Stomach smooth muscle (tissue), 2 donors: ENCODE measurements at regions not wholly inside any gene's neighbourhood (a gene's known extent, or its start where the extent isn't known, plus 50 kb on each side); places are given as distances from the start of the nearest gene placed in this dataset.

Source experiments
- H3K27ac ChIP-seq: one replicate; pipeline ENCODE4 v1.7.0; 2013; ENCODE audit warnings: mild to moderate bottlenecking, low read length, inconsistent platforms
- H3K27me3 ChIP-seq, 2 donors: one replicate each; pipeline ENCODE4 v1.7.0; 2013; ENCODE audit warnings: low read length in 2 of 2; ENCODE audit not compliant: insufficient read depth in 2 of 2, control insufficient read depth in 1 of 2
- H3K36me3 ChIP-seq, 2 donors: one replicate each; pipeline ENCODE4 v1.7.0; 2013; ENCODE audit warnings: low read length in 2 of 2; ENCODE audit not compliant: control insufficient read depth in 2 of 2, insufficient read depth in 2 of 2
- H3K4me1 ChIP-seq: one replicate; pipeline ENCODE4 v1.7.0; 2013; ENCODE audit warnings: low read length; ENCODE audit not compliant: control insufficient read depth, insufficient read depth
- H3K4me3 ChIP-seq, 2 donors: one replicate each; pipeline ENCODE4 v1.7.0; 2013; ENCODE audit warnings: low read length in 2 of 2
- H3K9ac ChIP-seq, 2 donors: one replicate each; pipeline ENCODE4 v1.7.0; 2013; ENCODE audit warnings: low read length in 2 of 2, mild to moderate bottlenecking in 1 of 2
- H3K9me3 ChIP-seq, 2 donors: one replicate each; pipeline ENCODE4 v1.7.0; 2013; ENCODE audit warnings: low read length in 2 of 2; ENCODE audit not compliant: control insufficient read depth in 2 of 2
- donor health status: healthy.
- donor health status: Pancreatic carcinoma.

DNA sequence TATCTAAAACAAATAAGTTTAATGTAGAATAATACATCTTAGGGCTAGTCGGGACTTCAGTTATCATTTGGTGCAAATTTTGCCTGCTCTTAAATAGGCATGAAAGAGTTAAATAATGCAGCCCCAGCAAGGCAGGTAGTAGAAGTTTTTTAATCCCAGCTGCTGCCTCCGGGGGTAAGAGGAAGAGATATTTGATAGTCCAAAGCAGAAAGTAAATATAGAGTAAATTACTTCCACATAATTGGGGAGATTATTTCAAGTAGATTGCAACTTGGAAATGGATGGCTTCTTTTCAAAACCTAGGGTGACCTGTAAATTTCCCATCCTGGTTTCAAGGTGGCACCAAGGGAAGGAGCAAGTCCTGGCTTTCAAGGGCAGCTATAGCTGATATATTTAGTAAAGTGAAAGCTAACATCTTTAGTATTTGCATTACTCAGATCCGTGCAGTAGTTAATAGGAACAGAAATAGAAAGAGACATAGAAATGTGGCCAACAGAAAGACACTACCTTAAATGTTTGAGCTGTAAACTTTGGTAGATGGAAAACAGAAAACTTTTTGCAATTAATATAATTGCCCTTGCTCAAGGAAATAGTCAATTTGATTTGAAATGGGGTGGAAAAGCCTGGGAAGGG lies 109.1 kb downstream of the LMO4 start:
- Histone ChIP-seq H3K27ac (no peak overlapping the region), H3K36me3 (no peaks in the 10 kb centered on the region)

DNA sequence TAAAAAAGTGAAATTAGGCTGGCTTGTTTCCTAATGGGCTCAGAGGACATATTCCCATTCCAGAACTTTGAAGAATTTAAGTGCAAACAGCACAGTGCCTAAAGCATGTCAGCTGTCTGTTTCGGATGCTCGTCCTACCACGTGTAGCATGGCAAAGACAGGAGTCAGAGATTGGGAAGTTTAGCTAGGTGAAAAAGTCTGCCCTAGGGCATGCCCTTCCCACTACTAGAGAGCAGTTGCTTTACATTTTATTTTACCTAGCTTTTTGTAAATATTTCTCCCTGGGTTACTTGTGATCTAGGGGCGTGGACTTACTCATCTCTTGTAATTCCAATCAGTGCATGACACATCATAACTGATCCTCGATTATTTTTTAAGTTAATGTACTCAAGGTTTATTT lies 111.1 kb downstream of the LMO4 start:
- H3K36me3 ChIP-seq = no peaks in the 10 kb centered on the region
- no peak overlapping the region for H3K4me3 ChIP-seq
- H3K27me3 ChIP-seq = no peaks in the 10 kb centered on the region
- no peaks in the 10 kb centered on the region for H3K9me3 ChIP-seq
- H3K9ac ChIP-seq = no peak overlapping the region
- no peak overlapping the region for H3K27ac ChIP-seq
- H3K4me1 ChIP-seq = no peaks in the 10 kb centered on the region

More for the DNA sequence above, 109.1 kb downstream of the LMO4 start:
- H3K9ac ChIP-seq = no peak overlapping the region
- no peaks in the 10 kb centered on the region for H3K27me3 ChIP-seq
- H3K4me3 ChIP-seq = no peak overlapping the region
- H3K9me3 ChIP-seq = no peaks in the 10 kb centered on the region
- H3K4me1 ChIP-seq = no peaks in the 10 kb centered on the region

DNA sequence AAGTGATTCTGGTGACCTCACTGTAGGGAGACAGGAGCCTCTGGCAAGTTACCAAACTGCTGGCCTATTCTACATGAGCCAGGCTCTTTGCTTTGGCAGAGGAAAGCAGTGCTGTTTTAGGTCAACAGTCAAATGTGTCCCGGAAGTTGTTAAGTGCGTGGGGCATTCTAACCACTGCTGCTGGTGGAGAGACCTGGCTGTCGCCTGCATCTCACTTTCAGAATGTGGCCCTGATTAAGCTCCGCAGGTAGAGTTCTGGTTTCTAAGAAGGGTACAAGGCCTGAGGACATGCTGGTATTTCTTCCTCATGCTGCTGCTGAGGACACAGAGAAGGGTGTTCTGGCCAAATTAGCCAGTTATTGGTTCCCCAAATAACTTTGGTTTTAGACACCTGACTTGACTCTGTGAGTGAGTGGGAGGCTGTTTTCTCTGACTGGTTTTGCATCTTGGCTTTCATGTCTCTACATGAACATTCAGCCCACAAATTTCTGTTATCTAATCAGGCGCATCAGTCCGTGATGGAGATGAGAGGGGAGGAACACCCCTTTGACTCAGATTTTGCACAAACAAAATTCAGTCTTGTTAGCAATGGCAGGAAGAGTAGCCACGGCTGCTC lies 120.8 kb downstream of the LMO4 start:
- H3K9ac ChIP-seq = no peak overlapping the region
- H3K4me3 ChIP-seq = peak overlapping the region in 1 of 2 donors; percentile 40
- peak overlapping the region; percentile 49 for H3K27ac ChIP-seq
- no peaks in the 10 kb centered on the region for H3K36me3 ChIP-seq
- H3K27me3 ChIP-seq = no peaks in the 10 kb centered on the region
- H3K4me1 ChIP-seq = peaks cover 8% of the 10 kb centered on the region
- H3K9me3 ChIP-seq = no peaks in the 10 kb centered on the region

DNA sequence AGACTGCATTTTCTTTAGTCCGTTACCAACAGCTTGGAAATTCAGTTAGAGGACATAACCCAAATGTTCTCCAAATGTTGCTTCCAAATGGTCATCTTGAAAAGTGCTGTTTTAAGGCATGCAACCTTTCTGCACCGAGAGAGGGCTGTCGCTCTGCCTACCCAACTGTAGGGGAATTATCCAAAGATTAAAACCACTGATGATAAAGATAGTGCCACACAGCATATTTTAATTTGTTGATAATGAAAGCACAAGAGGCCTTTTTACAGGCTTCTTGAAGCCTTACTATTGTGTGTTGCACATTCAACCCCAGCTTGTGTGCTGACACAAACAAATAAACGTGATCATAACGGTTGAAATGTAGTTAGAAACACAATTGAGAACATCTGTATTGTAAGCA lies 121.5 kb downstream of the LMO4 start:
- no peaks in the 10 kb centered on the region for H3K27me3 ChIP-seq
- H3K9me3 ChIP-seq = no peaks in the 10 kb centered on the region
- H3K9ac ChIP-seq = no peak overlapping the region
- H3K36me3 ChIP-seq = no peaks in the 10 kb centered on the region
- no peak overlapping the region for H3K4me3 ChIP-seq
- H3K4me1 ChIP-seq = peaks cover 8% of the 10 kb centered on the region
- H3K27ac ChIP-seq = no peak overlapping the region

DNA sequence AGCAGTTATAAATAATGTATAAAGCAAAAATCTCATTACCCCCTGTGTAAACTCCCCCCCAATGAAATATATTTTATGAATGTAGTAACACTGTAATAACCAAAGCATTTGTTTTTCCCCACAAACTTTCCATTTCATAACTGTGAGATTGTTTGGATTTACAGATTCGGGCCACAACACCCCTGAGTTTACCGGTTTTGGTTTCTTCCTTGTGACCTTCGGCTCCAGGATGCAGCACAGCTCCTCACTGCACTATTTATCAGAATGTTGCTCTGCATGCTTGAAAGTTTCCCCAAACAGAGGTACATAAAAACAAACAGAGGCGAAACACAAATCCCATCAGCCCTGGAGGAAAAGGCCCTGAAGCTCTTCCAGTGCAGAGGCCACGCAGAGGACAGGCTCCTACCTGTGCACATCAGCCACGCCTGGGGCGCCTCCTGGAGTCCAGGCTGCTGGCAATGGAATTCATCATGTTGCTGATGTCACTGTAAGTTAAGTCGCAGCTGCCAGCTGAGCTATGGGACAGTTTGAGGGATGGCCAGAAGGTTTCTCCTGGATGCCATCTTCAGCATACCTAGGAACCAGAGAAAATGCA lies 122.0 kb downstream of the LMO4 start:
- Histone ChIP-seq H3K27me3 (no peaks in the 10 kb centered on the region), H3K9me3 (no peaks in the 10 kb centered on the region), H3K36me3 (no peaks in the 10 kb centered on the region), H3K9ac (no peak overlapping the region), H3K4me3 (no peak overlapping the region), H3K4me1 (peaks cover 8% of the 10 kb centered on the region), H3K27ac (no peak overlapping the region)

DNA sequence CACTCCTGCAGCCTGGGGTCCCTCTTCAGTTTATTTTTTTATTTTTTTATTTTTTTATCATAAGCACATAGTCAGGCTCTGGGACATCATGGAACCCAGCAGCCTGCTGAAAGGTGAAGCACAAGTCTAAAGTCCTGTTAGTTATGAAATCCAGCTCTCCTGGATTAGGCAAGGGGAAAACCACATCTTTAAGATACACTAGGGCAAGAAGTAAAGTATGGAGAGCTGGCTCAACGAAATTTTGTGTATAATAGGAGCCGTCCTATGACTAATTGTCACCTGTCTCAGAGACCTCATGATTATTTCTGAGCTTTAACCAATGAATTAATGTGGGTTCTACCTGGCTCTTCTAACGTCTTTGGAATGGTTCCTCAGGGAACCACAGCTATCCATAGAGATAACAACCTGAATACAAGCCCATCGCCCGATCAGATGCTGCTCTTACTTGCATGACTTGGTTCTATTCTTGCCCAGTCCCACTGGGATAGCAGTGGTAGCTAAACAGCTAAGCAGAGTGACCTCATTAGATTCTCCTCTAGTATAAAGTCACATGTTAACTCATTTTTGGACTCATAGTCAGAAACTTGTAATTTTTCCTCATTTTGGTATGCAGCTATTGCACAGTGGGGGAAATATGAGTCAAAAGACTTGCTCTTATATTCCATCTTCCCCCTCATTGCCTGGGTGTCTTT lies 122.7 kb downstream of the LMO4 start:
- Histone ChIP-seq H3K9ac (no peak overlapping the region), H3K9me3 (no peaks in the 10 kb centered on the region), H3K4me3 (no peak overlapping the region), H3K27ac (no peak overlapping the region), H3K4me1 (peaks cover 8% of the 10 kb centered on the region), H3K36me3 (no peaks in the 10 kb centered on the region), H3K27me3 (no peaks in the 10 kb centered on the region)

DNA sequence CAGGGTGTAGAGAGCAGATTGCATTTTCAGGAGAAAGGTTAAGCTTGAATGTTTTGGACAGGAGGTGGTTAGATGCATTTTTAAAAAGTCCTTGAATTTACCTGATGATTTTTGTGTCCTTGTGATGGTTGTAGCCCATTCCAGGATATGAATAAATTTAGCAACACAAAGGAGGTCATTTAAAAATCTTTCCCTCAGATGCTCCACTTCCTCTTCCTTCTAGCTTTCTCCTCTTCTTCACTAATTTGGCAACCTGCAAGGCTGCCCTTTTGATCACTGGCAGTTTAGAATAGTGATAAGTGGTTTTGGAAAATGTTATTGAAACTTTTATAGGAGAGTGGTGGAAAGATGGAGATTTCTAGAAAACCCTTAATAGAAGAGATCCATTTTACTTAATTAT lies 124.0 kb downstream of the LMO4 start:
- Histone ChIP-seq H3K27me3 (no peaks in the 10 kb centered on the region), H3K9ac (no peak overlapping the region), H3K36me3 (no peaks in the 10 kb centered on the region), H3K4me3 (no peak overlapping the region), H3K27ac (no peak overlapping the region), H3K4me1 (peaks cover 8% of the 10 kb centered on the region), H3K9me3 (no peaks in the 10 kb centered on the region)

DNA sequence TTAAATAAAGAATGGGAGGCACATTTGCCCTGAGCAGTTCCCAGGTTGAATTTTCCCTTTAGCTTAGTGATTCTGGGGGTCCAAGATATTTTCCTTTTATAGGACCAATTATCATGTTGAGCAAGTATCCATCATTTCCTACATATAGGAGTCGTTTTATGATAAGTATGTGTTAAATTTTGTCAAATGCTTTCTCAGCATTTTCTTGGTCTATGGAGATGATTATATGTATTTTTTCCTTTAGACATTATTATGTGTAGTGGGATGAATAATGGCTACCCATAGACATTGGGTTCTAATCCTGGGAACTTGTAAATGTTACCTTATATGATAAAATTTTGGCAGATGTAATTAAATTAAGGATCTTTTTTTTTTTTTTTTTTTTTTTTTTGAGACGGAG lies 128.7 kb downstream of the LMO4 start:
- Histone ChIP-seq H3K27ac (no peak overlapping the region), H3K9ac (no peak overlapping the region), H3K9me3 (no peaks in the 10 kb centered on the region), H3K27me3 (no peaks in the 10 kb centered on the region), H3K4me1 (no peaks in the 10 kb centered on the region), H3K4me3 (no peak overlapping the region), H3K36me3 (no peaks in the 10 kb centered on the region)

DNA sequence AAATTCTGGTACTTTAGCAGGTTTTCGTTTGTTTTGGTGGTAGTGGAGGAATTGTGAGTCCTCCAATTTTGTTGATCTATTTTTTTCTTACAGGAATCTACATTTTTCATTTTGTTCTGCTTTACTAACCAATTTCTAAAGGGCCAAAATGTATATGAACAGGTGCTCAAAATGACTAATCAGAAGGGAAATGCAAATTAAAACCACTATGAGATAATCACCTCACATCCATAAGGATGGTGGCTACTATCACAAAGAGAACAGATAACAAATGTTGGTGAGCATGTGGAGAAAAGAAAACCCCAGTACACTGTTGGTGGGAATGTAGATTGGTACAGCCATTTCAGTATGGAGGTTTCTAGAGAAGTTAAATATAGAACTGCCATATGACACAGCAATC lies 134.2 kb downstream of the LMO4 start:
- Histone ChIP-seq H3K9ac (no peak overlapping the region), H3K4me1 (no peaks in the 10 kb centered on the region), H3K9me3 (no peaks in the 10 kb centered on the region), H3K4me3 (no peak overlapping the region), H3K27me3 (no peaks in the 10 kb centered on the region), H3K27ac (no peak overlapping the region), H3K36me3 (no peaks in the 10 kb centered on the region)

DNA sequence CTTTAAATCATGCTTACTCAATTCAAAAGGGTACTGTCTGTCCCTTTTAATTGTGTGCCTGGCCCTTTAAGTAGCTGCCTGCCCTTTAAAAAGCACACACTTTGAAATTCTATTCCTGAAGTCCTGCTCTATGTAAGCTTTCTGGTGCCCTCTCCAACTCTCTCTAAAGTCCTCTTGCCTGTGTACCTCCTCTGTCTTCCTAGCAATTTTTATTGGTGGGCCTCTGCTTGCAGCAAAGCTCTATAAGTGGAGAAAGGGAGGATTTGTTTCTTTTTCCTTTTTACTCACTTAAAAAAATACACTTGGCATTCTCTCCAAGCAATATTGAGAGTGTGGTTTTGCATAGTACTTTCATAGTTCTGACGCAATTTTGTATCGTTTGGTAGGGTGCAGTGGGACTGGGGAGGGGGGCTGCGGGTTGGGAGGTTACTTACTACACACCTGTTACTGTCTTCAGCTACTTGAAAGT lies 135.4 kb downstream of the LMO4 start:
- Histone ChIP-seq H3K9ac (no peak overlapping the region), H3K4me1 (no peaks in the 10 kb centered on the region), H3K4me3 (no peak overlapping the region), H3K27ac (no peak overlapping the region), H3K9me3 (no peaks in the 10 kb centered on the region), H3K27me3 (no peaks in the 10 kb centered on the region), H3K36me3 (no peaks in the 10 kb centered on the region)
